ENCODE measurements at regions not wholly inside any gene's neighbourhood (a gene's known extent, or its start where the extent isn't known, plus 50 kb on each side); places are given as distances from the start of the nearest gene placed in this dataset.

GRCh38 chr15:93895976-93896770 is 335.2 kb upstream of the MCTP2 start:
- Histone ChIP-seq H3K4me3 (ENCODE audit: low read length) (no peak overlapping the region), H3K79me1 (ENCODE audit: low read length) (no peaks in the 10 kb centered on the region), H2AK5ac (ENCODE audit: low read length) (no peak overlapping the region), H4K8ac (ENCODE audit: low read depth, low read length) (no peak overlapping the region), H3K56ac (ENCODE audit: low read length) (no peak overlapping the region), H3K36me3 (ENCODE audit: control insufficient read depth, insufficient read depth, low read length) (no peaks in the 10 kb centered on the region), H2BK15ac (replicated peaks; ENCODE audit: low read depth) (no peak overlapping the region), H4K5ac (ENCODE audit: low read length) (no peak overlapping the region), H3K79me2 (ENCODE audit: control insufficient read depth, insufficient read depth, low read length) (no peaks in the 10 kb centered on the region), H3K4me1 (ENCODE audit: control insufficient read depth, low read depth, low read length) (no peaks in the 10 kb centered on the region), H3K9ac (ENCODE audit: low read length) (no peak overlapping the region), H2BK120ac (ENCODE audit: low read depth, low read length) (no peak overlapping the region), H3K23ac (ENCODE audit: low read length) (no peak overlapping the region), H2BK5ac (ENCODE audit: low read length) (no peak overlapping the region), H3K27ac (ENCODE audit: low read depth, low read length) (no peak overlapping the region), H3K4me2 (ENCODE audit: low read length) (no peak overlapping the region), H3K4ac (ENCODE audit: low read depth, low read length) (no peak overlapping the region), H3K27me3 (ENCODE audit: insufficient read depth, low read length, poor library complexity) (no peaks in the 10 kb centered on the region), H3K18ac (ENCODE audit: low read length) (no peak overlapping the region)
- WGBS (ENCODE audit: extremely low coverage, insufficient coverage, low lambda C conversion rate) = no CpG with 5 or more reads among the region's 5 CpGs
- DNase-seq = no peak

GRCh38 chr15:93894438-93895036 is 336.8 kb upstream of the MCTP2 start:
- H3K23ac ChIP-seq (ENCODE audit: low read length) = no peak overlapping the region
- no CpG with 5 or more reads among the region's 3 CpGs for WGBS (ENCODE audit: extremely low coverage, insufficient coverage, low lambda C conversion rate)
- H3K27me3 ChIP-seq (ENCODE audit: insufficient read depth, low read length, poor library complexity) = no peaks in the 10 kb centered on the region
- no peak overlapping the region for H3K18ac ChIP-seq (ENCODE audit: low read length)
- no peak overlapping the region for H2BK15ac ChIP-seq (replicated peaks; ENCODE audit: low read depth)
- no peaks in the 10 kb centered on the region for H3K36me3 ChIP-seq (ENCODE audit: control insufficient read depth, insufficient read depth, low read length)
- no peak overlapping the region for H3K27ac ChIP-seq (ENCODE audit: low read depth, low read length)
- no peak overlapping the region for H3K4ac ChIP-seq (ENCODE audit: low read depth, low read length)
- no peak overlapping the region for H3K4me3 ChIP-seq (ENCODE audit: low read length)
- H3K4me1 ChIP-seq (ENCODE audit: control insufficient read depth, low read depth, low read length) = no peaks in the 10 kb centered on the region
- H3K79me2 ChIP-seq (ENCODE audit: control insufficient read depth, insufficient read depth, low read length) = no peaks in the 10 kb centered on the region
- no peak for DNase-seq
- no peak overlapping the region for H4K5ac ChIP-seq (ENCODE audit: low read length)
- no peaks in the 10 kb centered on the region for H3K79me1 ChIP-seq (ENCODE audit: low read length)
- H3K4me2 ChIP-seq (ENCODE audit: low read length) = no peak overlapping the region
- no peak overlapping the region for H3K56ac ChIP-seq (ENCODE audit: low read length)
- no peak overlapping the region for H2BK120ac ChIP-seq (ENCODE audit: low read depth, low read length)
- no peak overlapping the region for H3K9ac ChIP-seq (ENCODE audit: low read length)
- H2AK5ac ChIP-seq (ENCODE audit: low read length) = no peak overlapping the region
- no peak overlapping the region for H4K8ac ChIP-seq (ENCODE audit: low read depth, low read length)
- no peak overlapping the region for H2BK5ac ChIP-seq (ENCODE audit: low read length)

GRCh38 chr15:93887151-93887550 is 344.2 kb upstream of the MCTP2 start:
- Histone ChIP-seq H3K56ac (ENCODE audit: low read length) (no peak overlapping the region), H4K5ac (ENCODE audit: low read length) (no peak overlapping the region), H3K27me3 (ENCODE audit: insufficient read depth, low read length, poor library complexity) (no peaks in the 10 kb centered on the region), H2BK15ac (replicated peaks; ENCODE audit: low read depth) (no peak overlapping the region), H3K79me1 (ENCODE audit: low read length) (no peaks in the 10 kb centered on the region), H3K4me3 (ENCODE audit: low read length) (no peak overlapping the region), H2AK5ac (ENCODE audit: low read length) (no peak overlapping the region), H3K79me2 (ENCODE audit: control insufficient read depth, insufficient read depth, low read length) (no peaks in the 10 kb centered on the region), H3K9ac (ENCODE audit: low read length) (no peak overlapping the region), H3K4ac (ENCODE audit: low read depth, low read length) (no peak overlapping the region), H3K4me1 (ENCODE audit: control insufficient read depth, low read depth, low read length) (peaks cover 4% of the 10 kb centered on the region), H3K18ac (ENCODE audit: low read length) (no peak overlapping the region), H2BK120ac (ENCODE audit: low read depth, low read length) (no peak overlapping the region), H3K23ac (ENCODE audit: low read length) (no peak overlapping the region), H2BK5ac (ENCODE audit: low read length) (no peak overlapping the region), H3K36me3 (ENCODE audit: control insufficient read depth, insufficient read depth, low read length) (no peaks in the 10 kb centered on the region), H4K8ac (ENCODE audit: low read depth, low read length) (no peak overlapping the region), H3K4me2 (ENCODE audit: low read length) (no peak overlapping the region), H3K27ac (ENCODE audit: low read depth, low read length) (no peak overlapping the region)
- no peak for DNase-seq
- no CpG with 5 or more reads among the region's 1 CpG for WGBS (ENCODE audit: extremely low coverage, insufficient coverage, low lambda C conversion rate)

GRCh38 chr15:93882779-93883178 is 348.6 kb upstream of the MCTP2 start:
- Histone ChIP-seq H2BK15ac (replicated peaks; ENCODE audit: low read depth) (no peak overlapping the region), H3K27ac (ENCODE audit: low read depth, low read length) (no peak overlapping the region), H3K79me1 (ENCODE audit: low read length) (no peaks in the 10 kb centered on the region), H3K27me3 (ENCODE audit: insufficient read depth, low read length, poor library complexity) (no peaks in the 10 kb centered on the region), H3K4me3 (ENCODE audit: low read length) (no peak overlapping the region), H4K5ac (ENCODE audit: low read length) (no peak overlapping the region), H3K18ac (ENCODE audit: low read length) (no peak overlapping the region), H3K56ac (ENCODE audit: low read length) (no peak overlapping the region), H2BK5ac (ENCODE audit: low read length) (no peak overlapping the region), H3K23ac (ENCODE audit: low read length) (no peak overlapping the region), H3K36me3 (ENCODE audit: control insufficient read depth, insufficient read depth, low read length) (no peaks in the 10 kb centered on the region), H3K4ac (ENCODE audit: low read depth, low read length) (no peak overlapping the region), H2BK120ac (ENCODE audit: low read depth, low read length) (no peak overlapping the region), H3K4me1 (ENCODE audit: control insufficient read depth, low read depth, low read length) (peaks cover 4% of the 10 kb centered on the region), H3K79me2 (ENCODE audit: control insufficient read depth, insufficient read depth, low read length) (no peaks in the 10 kb centered on the region), H4K8ac (ENCODE audit: low read depth, low read length) (no peak overlapping the region), H3K4me2 (ENCODE audit: low read length) (no peak overlapping the region), H3K9ac (ENCODE audit: low read length) (no peak overlapping the region), H2AK5ac (ENCODE audit: low read length) (no peak overlapping the region)
- DNase-seq = peak; percentile 55
- WGBS (ENCODE audit: extremely low coverage, insufficient coverage, low lambda C conversion rate) = no CpG with 5 or more reads among the region's 3 CpGs

- H3K4me2 ChIP-seq (ENCODE audit: low read length) = no peak overlapping the region
- no peak overlapping the region for H3K23ac ChIP-seq (ENCODE audit: low read length)
- no peak overlapping the region for H3K27ac ChIP-seq (ENCODE audit: low read depth, low read length)
- H3K4ac ChIP-seq (ENCODE audit: low read depth, low read length) = no peak overlapping the region
- no peak overlapping the region for H4K5ac ChIP-seq (ENCODE audit: low read length)
- no peak overlapping the region for H2BK15ac ChIP-seq (replicated peaks; ENCODE audit: low read depth)
- no peaks in the 10 kb centered on the region for H3K79me1 ChIP-seq (ENCODE audit: low read length)
- H2BK5ac ChIP-seq (ENCODE audit: low read length) = no peak overlapping the region
- H3K18ac ChIP-seq (ENCODE audit: low read length) = peak overlapping the region; percentile 39
- no peaks in the 10 kb centered on the region for H3K79me2 ChIP-seq (ENCODE audit: control insufficient read depth, insufficient read depth, low read length)
- H3K56ac ChIP-seq (ENCODE audit: low read length) = no peak overlapping the region
- no peak overlapping the region for H2AK5ac ChIP-seq (ENCODE audit: low read length)
- H3K27me3 ChIP-seq (ENCODE audit: insufficient read depth, low read length, poor library complexity) = no peaks in the 10 kb centered on the region
- H2BK120ac ChIP-seq (ENCODE audit: low read depth, low read length) = no peak overlapping the region
- no peak for DNase-seq
- no peak overlapping the region for H3K9ac ChIP-seq (ENCODE audit: low read length)
- no peak overlapping the region for H3K4me3 ChIP-seq (ENCODE audit: low read length)
- H4K8ac ChIP-seq (ENCODE audit: low read depth, low read length) = no peak overlapping the region
- no peaks in the 10 kb centered on the region for H3K36me3 ChIP-seq (ENCODE audit: control insufficient read depth, insufficient read depth, low read length)
- no CpG with 5 or more reads among the region's 1 CpG for WGBS (ENCODE audit: extremely low coverage, insufficient coverage, low lambda C conversion rate)
- peaks cover 4% of the 10 kb centered on the region for H3K4me1 ChIP-seq (ENCODE audit: control insufficient read depth, low read depth, low read length)
These were observed 349.2 kb upstream of the MCTP2 start for GRCh38 chr15:93882141-93882540.

GRCh38 chr15:93881310-93881709 is 350.1 kb upstream of the MCTP2 start:
- Histone ChIP-seq H3K79me1 (ENCODE audit: low read length) (no peaks in the 10 kb centered on the region), H3K23ac (ENCODE audit: low read length) (no peak overlapping the region), H3K4me1 (ENCODE audit: control insufficient read depth, low read depth, low read length) (peaks cover 4% of the 10 kb centered on the region), H3K9ac (ENCODE audit: low read length) (no peak overlapping the region), H3K79me2 (ENCODE audit: control insufficient read depth, insufficient read depth, low read length) (no peaks in the 10 kb centered on the region), H3K4me3 (ENCODE audit: low read length) (no peak overlapping the region), H4K5ac (ENCODE audit: low read length) (no peak overlapping the region), H3K56ac (ENCODE audit: low read length) (no peak overlapping the region), H3K4ac (ENCODE audit: low read depth, low read length) (no peak overlapping the region), H2AK5ac (ENCODE audit: low read length) (no peak overlapping the region), H2BK15ac (replicated peaks; ENCODE audit: low read depth) (no peak overlapping the region), H3K18ac (ENCODE audit: low read length) (no peak overlapping the region), H2BK5ac (ENCODE audit: low read length) (no peak overlapping the region), H2BK120ac (ENCODE audit: low read depth, low read length) (no peak overlapping the region), H3K4me2 (ENCODE audit: low read length) (no peak overlapping the region), H3K36me3 (ENCODE audit: control insufficient read depth, insufficient read depth, low read length) (no peaks in the 10 kb centered on the region), H3K27ac (ENCODE audit: low read depth, low read length) (no peak overlapping the region), H3K27me3 (ENCODE audit: insufficient read depth, low read length, poor library complexity) (no peaks in the 10 kb centered on the region), H4K8ac (ENCODE audit: low read depth, low read length) (no peak overlapping the region)
- DNase-seq = no peak
